HCT116 (cell line): ENCODE measurements at regions not wholly inside any gene's neighbourhood (a gene's known extent, or its start where the extent isn't known, plus 50 kb on each side); places are given as distances from the start of the nearest gene placed in this dataset.

Experiments used
- CEBPB ChIP-seq: IDR thresholded peaks from 2 replicates; pipeline ENCODE4 v1.6.1; 2012; ENCODE audit warnings: low read depth
- POLR2A ChIP-seq: IDR thresholded peaks from 2 replicates; pipeline ENCODE4 v1.7.0; 2011; ENCODE audit warnings: borderline replicate concordance; ENCODE audit not compliant: insufficient read depth, insufficient read length; ENCODE audit errors: extremely low read depth

GRCh38 chr16:61590577-61590976 is 445.7 kb downstream of the CDH8 start:
- TF ChIP-seq CEBPB, result no peak
- TF ChIP-seq POLR2A, result no peak
